ENCODE measurements at regions not wholly inside any gene's neighbourhood (a gene's known extent, or its start where the extent isn't known, plus 50 kb on each side); places are given as distances from the start of the nearest gene placed in this dataset.

DNA sequence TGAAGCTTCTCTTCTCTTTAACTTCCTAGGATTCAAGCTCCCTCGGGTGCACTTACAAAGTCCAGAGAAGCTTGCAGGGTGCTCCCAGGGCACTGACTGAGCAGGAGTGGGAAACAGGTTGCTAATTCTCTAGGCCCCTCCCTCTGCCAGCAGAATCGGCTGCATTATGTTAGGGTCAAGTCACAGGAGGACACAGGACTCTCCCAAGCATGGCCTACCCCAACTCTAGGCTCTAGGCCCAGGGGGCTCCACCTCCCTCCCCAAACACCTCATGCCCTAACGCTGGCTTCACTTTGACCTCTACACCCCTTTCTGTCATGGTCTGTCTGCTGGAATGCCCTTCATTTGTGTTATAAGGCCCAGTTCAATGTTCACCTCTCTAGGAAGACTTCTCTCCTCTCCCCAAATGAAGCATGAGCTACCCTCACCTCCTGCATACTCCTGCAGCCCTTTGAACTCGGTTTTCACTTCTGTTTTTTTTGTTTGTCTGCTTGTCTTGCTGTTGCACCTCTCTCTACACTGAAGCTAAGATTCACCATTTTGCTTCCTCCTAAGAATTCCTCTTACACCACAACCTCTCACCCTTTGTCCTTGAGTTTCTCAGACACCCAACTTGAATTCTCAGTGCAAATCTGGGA is 521.8 kb upstream of the ID2 start:
- no peak for DNase-seq (ENCODE audit: low read depth)
- no peak overlapping the region for H3K4me3 ChIP-seq (replicated peaks; ENCODE audit: low read depth, low read length)
- TF ChIP-seq, protein P1, sequence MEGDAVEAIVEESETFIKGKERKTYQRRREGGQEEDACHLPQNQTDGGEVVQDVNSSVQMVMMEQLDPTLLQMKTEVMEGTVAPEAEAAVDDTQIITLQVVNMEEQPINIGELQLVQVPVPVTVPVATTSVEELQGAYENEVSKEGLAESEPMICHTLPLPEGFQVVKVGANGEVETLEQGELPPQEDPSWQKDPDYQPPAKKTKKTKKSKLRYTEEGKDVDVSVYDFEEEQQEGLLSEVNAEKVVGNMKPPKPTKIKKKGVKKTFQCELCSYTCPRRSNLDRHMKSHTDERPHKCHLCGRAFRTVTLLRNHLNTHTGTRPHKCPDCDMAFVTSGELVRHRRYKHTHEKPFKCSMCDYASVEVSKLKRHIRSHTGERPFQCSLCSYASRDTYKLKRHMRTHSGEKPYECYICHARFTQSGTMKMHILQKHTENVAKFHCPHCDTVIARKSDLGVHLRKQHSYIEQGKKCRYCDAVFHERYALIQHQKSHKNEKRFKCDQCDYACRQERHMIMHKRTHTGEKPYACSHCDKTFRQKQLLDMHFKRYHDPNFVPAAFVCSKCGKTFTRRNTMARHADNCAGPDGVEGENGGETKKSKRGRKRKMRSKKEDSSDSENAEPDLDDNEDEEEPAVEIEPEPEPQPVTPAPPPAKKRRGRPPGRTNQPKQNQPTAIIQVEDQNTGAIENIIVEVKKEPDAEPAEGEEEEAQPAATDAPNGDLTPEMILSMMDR (IDR thresholded peaks at IDR 0.05; ENCODE audit: low read length, missing control alignments), result no peak

DNA sequence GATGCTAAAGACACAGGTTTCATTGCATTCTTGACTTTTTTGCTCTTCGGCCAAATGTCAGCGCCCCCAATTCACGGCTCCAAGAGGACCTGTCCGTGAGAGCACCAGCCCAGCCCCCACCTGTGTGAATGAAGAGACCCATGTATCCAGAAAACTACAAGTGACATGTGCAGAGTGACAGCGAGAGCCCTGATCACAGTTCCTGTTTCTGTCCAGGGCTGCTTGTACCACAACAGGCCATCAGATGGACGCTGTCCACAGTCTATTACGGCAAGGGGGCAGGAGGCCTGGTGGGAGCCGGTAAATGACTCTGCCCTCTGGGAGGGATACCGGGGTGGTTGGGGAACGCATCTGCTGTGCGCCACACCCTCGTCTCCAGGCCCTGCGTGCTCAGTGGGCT is 520.9 kb upstream of the ID2 start:
- no peak for DNase-seq (ENCODE audit: low read depth)
- TF ChIP-seq, protein P1 (IDR thresholded peaks at IDR 0.05; ENCODE audit: low read length, missing control alignments), result no peak
- no peak overlapping the region for H3K4me3 ChIP-seq (replicated peaks; ENCODE audit: low read depth, low read length)

DNA sequence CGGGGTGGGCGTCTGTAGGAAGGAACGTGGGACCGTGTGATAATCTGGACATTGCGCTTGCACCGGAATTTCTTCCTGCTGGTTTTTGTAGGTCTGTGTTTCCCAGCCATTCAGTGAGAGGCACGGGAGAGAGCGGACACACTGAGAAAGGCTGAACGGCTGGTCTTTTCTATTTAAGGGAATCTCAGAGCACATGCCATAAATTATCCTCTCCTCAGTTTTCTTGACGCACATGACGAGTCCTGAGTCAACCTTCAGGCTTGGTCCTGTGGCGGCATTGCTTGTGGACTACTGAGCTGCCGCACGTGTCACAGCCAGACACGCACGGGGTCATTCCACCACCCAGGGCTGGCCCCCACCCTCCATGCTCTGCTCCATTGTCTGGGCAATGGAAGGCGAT is 519.3 kb upstream of the ID2 start:
- no peak for DNase-seq (ENCODE audit: low read depth)
- TF ChIP-seq, protein P1 (IDR thresholded peaks at IDR 0.05; ENCODE audit: low read length, missing control alignments), result no peak
- no peak overlapping the region for H3K4me3 ChIP-seq (replicated peaks; ENCODE audit: low read depth, low read length)

DNA sequence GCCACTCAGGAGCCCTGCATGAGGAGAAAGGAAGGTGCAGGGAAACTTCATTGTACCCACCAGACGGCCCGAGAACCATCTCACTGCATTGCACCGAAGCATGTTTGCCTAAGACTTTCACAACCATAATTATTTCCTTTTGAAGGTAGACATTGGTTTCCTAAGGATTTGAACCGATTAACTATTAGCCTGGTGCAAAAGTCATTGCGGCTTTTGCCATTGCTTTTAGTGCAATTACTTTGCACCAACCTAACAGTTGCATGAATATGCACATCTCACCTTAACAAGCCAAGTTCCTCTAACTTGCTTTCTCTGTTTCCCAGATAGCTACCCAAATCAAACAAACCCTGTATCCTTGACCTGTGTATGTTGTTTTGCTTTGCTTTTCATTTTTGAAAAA is 516.3 kb upstream of the ID2 start:
- TF ChIP-seq, protein P1 (IDR thresholded peaks at IDR 0.05; ENCODE audit: low read length, missing control alignments), result no peak
- H3K4me3 ChIP-seq (replicated peaks; ENCODE audit: low read depth, low read length), result no peak overlapping the region
- DNase-seq (ENCODE audit: low read depth), result no peak

DNA sequence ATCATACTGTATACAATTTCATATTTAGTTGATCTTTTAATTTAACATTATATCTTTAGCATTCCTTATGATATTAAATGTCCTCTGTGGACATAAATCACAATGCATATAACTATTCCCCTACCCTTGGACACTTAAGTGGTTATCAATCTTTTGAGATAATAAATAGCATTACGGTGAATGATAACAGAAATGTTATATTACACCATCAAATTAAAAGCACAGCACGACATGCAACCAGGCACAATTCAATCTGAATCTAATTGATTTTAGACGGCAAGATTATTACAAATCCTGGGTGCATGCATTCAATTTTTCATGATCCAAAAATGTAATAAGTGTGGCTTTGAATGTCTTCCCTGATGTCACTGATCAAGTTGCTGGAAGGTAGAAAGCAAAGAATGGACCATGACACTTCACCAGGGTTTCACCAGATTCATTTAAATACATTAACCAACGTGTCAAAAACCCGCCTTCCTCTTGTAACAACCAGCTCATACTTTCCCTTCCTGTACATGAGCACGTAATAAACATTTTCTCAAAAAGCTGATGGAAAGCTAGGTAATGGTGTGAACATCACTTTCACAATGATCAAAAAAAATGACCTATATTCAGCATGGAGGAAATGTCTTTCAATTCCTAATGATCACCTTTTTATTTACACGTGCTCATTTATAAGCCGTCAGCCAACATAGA is 513.7 kb upstream of the ID2 start:
- DNase-seq (ENCODE audit: low read depth), result no peak
- TF ChIP-seq, protein P1 (IDR thresholded peaks at IDR 0.05; ENCODE audit: low read length, missing control alignments), result no peak
- no peak overlapping the region for H3K4me3 ChIP-seq (replicated peaks; ENCODE audit: low read depth, low read length)

DNA sequence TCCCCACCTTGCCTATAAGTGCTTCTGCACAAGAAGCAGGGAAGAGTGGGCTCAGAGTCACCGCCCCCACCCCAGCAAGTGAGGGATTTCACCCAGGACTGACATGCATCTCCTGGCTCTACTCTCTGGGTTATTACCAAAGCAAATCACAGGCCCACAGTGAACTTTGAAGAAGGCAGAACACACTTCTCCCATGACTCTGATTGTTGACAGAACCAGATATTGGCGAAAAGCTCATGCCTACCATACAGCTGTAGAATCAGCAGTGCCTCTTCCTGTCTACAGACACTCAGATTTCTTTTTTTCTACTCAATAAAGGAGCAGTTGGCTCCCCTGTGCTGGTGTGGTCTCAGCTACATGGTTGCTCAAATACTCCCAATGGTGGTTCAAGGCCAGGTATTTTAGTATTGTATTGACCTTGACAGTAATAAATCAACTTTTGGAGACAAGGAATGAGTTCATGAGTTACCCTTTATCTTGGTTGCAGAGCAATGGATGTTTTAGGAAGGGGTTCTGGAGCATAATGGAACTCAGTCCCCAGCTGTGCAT is 512.9 kb upstream of the ID2 start:
- TF ChIP-seq, protein P1 (IDR thresholded peaks at IDR 0.05; ENCODE audit: low read length, missing control alignments), result no peak
- DNase-seq (ENCODE audit: low read depth), result peak; percentile 36
- H3K4me3 ChIP-seq (replicated peaks; ENCODE audit: low read depth, low read length), result no peak overlapping the region

Data from fibroblast of pulmonary artery (primary cell).